ENCODE measurements at regions not wholly inside any gene's neighbourhood (a gene's known extent, or its start where the extent isn't known, plus 50 kb on each side); places are given as distances from the start of the nearest gene placed in this dataset.

DNA sequence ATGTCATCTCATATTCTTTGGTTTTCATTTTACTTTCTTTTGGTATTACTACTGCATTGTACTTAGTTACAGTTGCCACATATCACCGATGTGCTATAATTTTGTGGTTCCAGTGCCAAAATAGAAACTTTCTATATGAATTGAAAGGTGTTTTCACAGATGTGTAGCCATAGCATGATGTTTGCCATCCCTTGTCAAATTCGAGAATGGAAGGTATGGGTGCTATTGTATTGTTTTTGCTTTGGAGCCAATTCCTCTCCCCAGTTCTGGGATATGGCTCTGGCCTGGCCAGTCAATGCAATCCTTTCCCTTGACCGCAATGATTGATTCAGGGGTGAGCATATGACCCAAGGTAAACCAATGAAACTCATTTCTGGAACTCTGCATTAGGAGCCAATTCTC lies 86.2 kb upstream of the RPS6KA3 start:
- TF ChIP-seq, protein P1, sequence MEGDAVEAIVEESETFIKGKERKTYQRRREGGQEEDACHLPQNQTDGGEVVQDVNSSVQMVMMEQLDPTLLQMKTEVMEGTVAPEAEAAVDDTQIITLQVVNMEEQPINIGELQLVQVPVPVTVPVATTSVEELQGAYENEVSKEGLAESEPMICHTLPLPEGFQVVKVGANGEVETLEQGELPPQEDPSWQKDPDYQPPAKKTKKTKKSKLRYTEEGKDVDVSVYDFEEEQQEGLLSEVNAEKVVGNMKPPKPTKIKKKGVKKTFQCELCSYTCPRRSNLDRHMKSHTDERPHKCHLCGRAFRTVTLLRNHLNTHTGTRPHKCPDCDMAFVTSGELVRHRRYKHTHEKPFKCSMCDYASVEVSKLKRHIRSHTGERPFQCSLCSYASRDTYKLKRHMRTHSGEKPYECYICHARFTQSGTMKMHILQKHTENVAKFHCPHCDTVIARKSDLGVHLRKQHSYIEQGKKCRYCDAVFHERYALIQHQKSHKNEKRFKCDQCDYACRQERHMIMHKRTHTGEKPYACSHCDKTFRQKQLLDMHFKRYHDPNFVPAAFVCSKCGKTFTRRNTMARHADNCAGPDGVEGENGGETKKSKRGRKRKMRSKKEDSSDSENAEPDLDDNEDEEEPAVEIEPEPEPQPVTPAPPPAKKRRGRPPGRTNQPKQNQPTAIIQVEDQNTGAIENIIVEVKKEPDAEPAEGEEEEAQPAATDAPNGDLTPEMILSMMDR (tag by site-specific recombination; IDR thresholded peaks at IDR 0.05): no peak
- TF ChIP-seq ZNF274 (IDR thresholded peaks at IDR 0.05; ENCODE audit: low read length) (no peak), ZNF274 (tag by site-specific recombination; IDR thresholded peaks at IDR 0.05; ENCODE audit: borderline replicate concordance) (no peak), MYNN (tag by site-specific recombination; IDR thresholded peaks at IDR 0.05; ENCODE audit: borderline replicate concordance) (no peak), ZBTB21 (tag by site-specific recombination; IDR thresholded peaks at IDR 0.05) (no peak)
